Daoy (cell line): ENCODE measurements at regions not wholly inside any gene's neighbourhood (a gene's known extent, or its start where the extent isn't known, plus 50 kb on each side); places are given as distances from the start of the nearest gene placed in this dataset.

Experiments
- DNase-seq: peaks from one replicate; pipeline ENCODE4 v3.0.0-alpha.2; 2015; ENCODE audit warnings: low read depth

- DNase-seq: no peak
Measured at GRCh38 chr12:15033029-15033428, 60.2 kb downstream of the PDE6H start.

- no peak for DNase-seq
Measured at GRCh38 chr12:15033641-15034040, 60.8 kb downstream of the PDE6H start.

- no peak for DNase-seq
Measured at GRCh38 chr12:15035185-15035584, 62.3 kb downstream of the PDE6H start.

- DNase-seq: peak; percentile 4
Measured at GRCh38 chr12:15037091-15037687, 64.3 kb downstream of the PDE6H start.

- DNase-seq: no peak
Measured at GRCh38 chr12:15038137-15038536, 65.3 kb downstream of the PDE6H start.

GRCh38 chr12:15044471-15044870 is 71.6 kb downstream of the PDE6H start:
- DNase-seq: peak; percentile 15

- no peak for DNase-seq
Measured at GRCh38 chr12:15045451-15045850, 72.6 kb downstream of the PDE6H start.

GRCh38 chr12:15047611-15048010 is 74.8 kb downstream of the PDE6H start:
- no peak for DNase-seq

GRCh38 chr12:15049461-15050153 is 76.8 kb downstream of the PDE6H start:
- DNase-seq: no peak

GRCh38 chr12:15050659-15051058 is 77.8 kb downstream of the PDE6H start:
- DNase-seq: peak; percentile 66

GRCh38 chr12:15052691-15053090 is 79.8 kb downstream of the PDE6H start:
- DNase-seq: no peak

GRCh38 chr12:15056218-15056617 is 83.4 kb downstream of the PDE6H start:
- no peak for DNase-seq
